HL-60 (cell line): ENCODE measurements at regions not wholly inside any gene's neighbourhood (a gene's known extent, or its start where the extent isn't known, plus 50 kb on each side); places are given as distances from the start of the nearest gene placed in this dataset.

Experiments
- DNase-seq, 2 experiments: peaks; one replicate each; pipeline ENCODE4 v3.0.0-alpha.2; 2010 to 2020; ENCODE audit warnings: low read depth in 1 of 2, low spot score in 1 of 2
- H3K27ac ChIP-seq: fragments of 250-450 bp; sonication (Bioruptor Pico); replicated peaks from 2 replicates; pipeline ENCODE4 v1.5.1; 2020; ENCODE audit warnings: mild to moderate bottlenecking, moderate library complexity
- H3K27me3 ChIP-seq: fragments of 250-450 bp; sonication (Bioruptor Pico); 2 replicates; pipeline ENCODE4 v1.5.1; 2021; ENCODE audit warnings: mild to moderate bottlenecking, moderate library complexity; ENCODE audit not compliant: insufficient read depth, poor library complexity, severe bottlenecking
- H3K4me3 ChIP-seq: replicated peaks from 2 replicates; pipeline ENCODE4 v1.5.1; 2011; ENCODE audit warnings: mild to moderate bottlenecking, control low read depth, low read length; ENCODE audit not compliant: insufficient read depth
- GABPA ChIP-seq: IDR thresholded peaks from 2 replicates; pipeline ENCODE4 v1.6.1; 2012; ENCODE audit warnings: low read depth
- POLR2AphosphoS5 ChIP-seq: IDR thresholded peaks from 2 replicates; pipeline ENCODE4 v1.6.1; 2012; ENCODE audit warnings: low read depth
- SPI1 ChIP-seq: IDR thresholded peaks from 2 replicates; pipeline ENCODE4 v1.6.1; 2012; ENCODE audit warnings: low read depth, mild to moderate bottlenecking, borderline replicate concordance
- TF ChIP-seq, protein P1 (sequence below): IDR thresholded peaks from 2 replicates; pipeline ENCODE4 v1.6.1; 2012; ENCODE audit warnings: low read depth; ENCODE audit not compliant: insufficient replicate concordance
- TF ChIP-seq, protein P2 (sequence below): IDR thresholded peaks from one replicate; pipeline ENCODE4 v1.5.1; 2011; ENCODE audit warnings: low read length, control low read depth, inconsistent platforms; ENCODE audit not compliant: insufficient read depth

- DNase-seq = no peak
- Histone ChIP-seq H3K4me3 (no peak overlapping the region), H3K27me3 (no peaks in the 10 kb centered on the region), H3K27ac (no peak overlapping the region)
- TF ChIP-seq SPI1 (no peak), GABPA (no peak), POLR2AphosphoS5 (no peak)
- TF ChIP-seq, protein P1, sequence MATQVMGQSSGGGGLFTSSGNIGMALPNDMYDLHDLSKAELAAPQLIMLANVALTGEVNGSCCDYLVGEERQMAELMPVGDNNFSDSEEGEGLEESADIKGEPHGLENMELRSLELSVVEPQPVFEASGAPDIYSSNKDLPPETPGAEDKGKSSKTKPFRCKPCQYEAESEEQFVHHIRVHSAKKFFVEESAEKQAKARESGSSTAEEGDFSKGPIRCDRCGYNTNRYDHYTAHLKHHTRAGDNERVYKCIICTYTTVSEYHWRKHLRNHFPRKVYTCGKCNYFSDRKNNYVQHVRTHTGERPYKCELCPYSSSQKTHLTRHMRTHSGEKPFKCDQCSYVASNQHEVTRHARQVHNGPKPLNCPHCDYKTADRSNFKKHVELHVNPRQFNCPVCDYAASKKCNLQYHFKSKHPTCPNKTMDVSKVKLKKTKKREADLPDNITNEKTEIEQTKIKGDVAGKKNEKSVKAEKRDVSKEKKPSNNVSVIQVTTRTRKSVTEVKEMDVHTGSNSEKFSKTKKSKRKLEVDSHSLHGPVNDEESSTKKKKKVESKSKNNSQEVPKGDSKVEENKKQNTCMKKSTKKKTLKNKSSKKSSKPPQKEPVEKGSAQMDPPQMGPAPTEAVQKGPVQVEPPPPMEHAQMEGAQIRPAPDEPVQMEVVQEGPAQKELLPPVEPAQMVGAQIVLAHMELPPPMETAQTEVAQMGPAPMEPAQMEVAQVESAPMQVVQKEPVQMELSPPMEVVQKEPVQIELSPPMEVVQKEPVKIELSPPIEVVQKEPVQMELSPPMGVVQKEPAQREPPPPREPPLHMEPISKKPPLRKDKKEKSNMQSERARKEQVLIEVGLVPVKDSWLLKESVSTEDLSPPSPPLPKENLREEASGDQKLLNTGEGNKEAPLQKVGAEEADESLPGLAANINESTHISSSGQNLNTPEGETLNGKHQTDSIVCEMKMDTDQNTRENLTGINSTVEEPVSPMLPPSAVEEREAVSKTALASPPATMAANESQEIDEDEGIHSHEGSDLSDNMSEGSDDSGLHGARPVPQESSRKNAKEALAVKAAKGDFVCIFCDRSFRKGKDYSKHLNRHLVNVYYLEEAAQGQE = no peak
- TF ChIP-seq, protein P2, sequence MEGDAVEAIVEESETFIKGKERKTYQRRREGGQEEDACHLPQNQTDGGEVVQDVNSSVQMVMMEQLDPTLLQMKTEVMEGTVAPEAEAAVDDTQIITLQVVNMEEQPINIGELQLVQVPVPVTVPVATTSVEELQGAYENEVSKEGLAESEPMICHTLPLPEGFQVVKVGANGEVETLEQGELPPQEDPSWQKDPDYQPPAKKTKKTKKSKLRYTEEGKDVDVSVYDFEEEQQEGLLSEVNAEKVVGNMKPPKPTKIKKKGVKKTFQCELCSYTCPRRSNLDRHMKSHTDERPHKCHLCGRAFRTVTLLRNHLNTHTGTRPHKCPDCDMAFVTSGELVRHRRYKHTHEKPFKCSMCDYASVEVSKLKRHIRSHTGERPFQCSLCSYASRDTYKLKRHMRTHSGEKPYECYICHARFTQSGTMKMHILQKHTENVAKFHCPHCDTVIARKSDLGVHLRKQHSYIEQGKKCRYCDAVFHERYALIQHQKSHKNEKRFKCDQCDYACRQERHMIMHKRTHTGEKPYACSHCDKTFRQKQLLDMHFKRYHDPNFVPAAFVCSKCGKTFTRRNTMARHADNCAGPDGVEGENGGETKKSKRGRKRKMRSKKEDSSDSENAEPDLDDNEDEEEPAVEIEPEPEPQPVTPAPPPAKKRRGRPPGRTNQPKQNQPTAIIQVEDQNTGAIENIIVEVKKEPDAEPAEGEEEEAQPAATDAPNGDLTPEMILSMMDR = no peak
Measured at GRCh38 chr11:134560066-134560465, 148.0 kb upstream of the B3GAT1 start.

DNA sequence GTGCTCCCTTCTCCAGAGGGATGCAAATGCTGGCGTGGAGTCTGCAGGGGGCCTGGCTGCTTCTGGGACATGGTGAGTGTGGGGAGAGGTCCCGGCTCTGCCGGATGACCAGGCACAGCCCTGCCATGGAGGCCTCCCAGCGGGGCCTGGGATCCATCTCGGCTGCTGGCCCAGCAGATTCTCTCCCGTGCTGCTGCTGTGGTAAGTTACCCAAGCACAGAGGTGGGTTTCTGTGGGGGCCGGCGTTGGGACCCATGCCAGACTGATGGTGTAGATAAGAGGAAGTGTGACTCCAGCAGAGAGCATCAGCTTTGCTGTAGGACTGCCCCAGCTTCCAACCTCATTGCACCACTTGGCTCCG, 147.5 kb upstream of the B3GAT1 start:
- H3K4me3 ChIP-seq = no peak overlapping the region
- no peak overlapping the region for H3K27ac ChIP-seq
- DNase-seq = no peak
- no peaks in the 10 kb centered on the region for H3K27me3 ChIP-seq
- no peak for TF ChIP-seq SPI1
- TF ChIP-seq, protein P1 = no peak
- TF ChIP-seq, protein P2 = no peak
- TF ChIP-seq POLR2AphosphoS5 = no peak
- TF ChIP-seq GABPA = no peak

DNA sequence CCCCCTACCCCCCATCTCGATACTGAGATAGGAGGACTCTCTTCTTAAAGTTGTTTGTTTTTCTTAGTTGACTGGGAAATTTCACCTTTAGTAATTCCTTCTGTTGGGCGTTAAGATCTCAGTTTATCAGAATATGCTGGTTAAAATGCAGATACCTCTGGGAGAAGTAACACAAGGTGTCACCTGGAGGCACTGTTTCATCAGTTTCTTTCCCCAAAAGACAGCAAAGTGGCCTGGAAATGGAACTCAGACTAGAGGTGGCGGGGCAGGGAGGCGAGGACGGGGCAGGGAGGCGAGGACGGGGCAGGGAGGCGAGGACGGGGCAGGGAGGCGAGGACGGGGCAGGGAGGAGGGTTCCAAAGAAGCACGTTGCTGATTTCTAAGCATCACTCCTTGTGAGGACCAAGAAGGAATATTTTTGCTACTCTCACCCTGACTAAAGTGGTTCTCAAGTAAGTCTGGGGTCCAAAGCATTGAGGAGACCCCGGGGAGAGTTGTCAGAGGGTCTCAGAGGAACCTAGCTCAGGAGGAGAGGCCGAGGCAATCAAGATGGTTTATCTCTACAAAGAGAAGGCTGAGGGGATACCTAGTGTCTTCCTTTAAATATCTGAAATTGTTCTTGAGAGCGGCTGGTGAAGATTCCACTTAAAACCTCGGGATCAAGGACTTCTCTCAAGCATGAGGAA, 147.0 kb upstream of the B3GAT1 start:
- no peak for DNase-seq
- Histone ChIP-seq H3K4me3 (no peak overlapping the region), H3K27ac (no peak overlapping the region), H3K27me3 (no peaks in the 10 kb centered on the region)
- TF ChIP-seq, protein P1 = no peak
